Endodermal cell (in vitro differentiated cells): ENCODE measurements at regions not wholly inside any gene's neighbourhood (a gene's known extent, or its start where the extent isn't known, plus 50 kb on each side); places are given as distances from the start of the nearest gene placed in this dataset.
A peak's percentile ranks its signal among the peaks of the same experiment; 100 is the strongest.

Source experiments
- DNase-seq: peaks from one replicate; pipeline ENCODE4 v3.0.0-alpha.2; 2017
- H3K27ac ChIP-seq: 2 replicates; pipeline ENCODE4 v1.5.1; 2013; ENCODE audit warnings: mild to moderate bottlenecking, low read depth, low read length, moderate library complexity
- H3K27me3 ChIP-seq: 2 replicates; pipeline ENCODE4 v1.6.1; 2013; ENCODE audit warnings: mild to moderate bottlenecking, low read length, moderate library complexity; ENCODE audit not compliant: insufficient read depth, control insufficient read depth, poor library complexity, severe bottlenecking
- H3K36me3 ChIP-seq: 2 replicates; pipeline ENCODE4 v1.7.0; 2013; ENCODE audit warnings: mild to moderate bottlenecking, low read length, moderate library complexity; ENCODE audit not compliant: control insufficient read depth, insufficient read depth
- H3K4me1 ChIP-seq: one replicate; pipeline ENCODE4 v1.7.0; 2013; ENCODE audit warnings: low read length; ENCODE audit not compliant: control insufficient read depth, insufficient read depth
- H3K4me3 ChIP-seq: 2 replicates; pipeline ENCODE4 v1.5.1; 2013; ENCODE audit warnings: mild to moderate bottlenecking, low read length, moderate library complexity
- H3K9ac ChIP-seq: 2 replicates; pipeline ENCODE4 v1.6.1; 2013; ENCODE audit warnings: mild to moderate bottlenecking, low read length, moderate library complexity; ENCODE audit not compliant: poor library complexity, severe bottlenecking; ENCODE audit errors: extremely low read depth
- H3K9me3 ChIP-seq: 2 replicates; pipeline ENCODE4 v1.6.1; 2013; ENCODE audit warnings: mild to moderate bottlenecking, low read length, moderate library complexity; ENCODE audit not compliant: control insufficient read depth
- H3K27ac Mint-ChIP-seq: 2 replicates; pipeline ENCODE4 v1.8.0; 2020; ENCODE audit warnings: mixed read lengths
- H3K27me3 Mint-ChIP-seq: 2 replicates; pipeline ENCODE4 v1.8.0; 2021; ENCODE audit warnings: mild to moderate bottlenecking, mixed read lengths; ENCODE audit not compliant: insufficient read depth
- H3K36me3 Mint-ChIP-seq: 2 replicates; pipeline ENCODE4 v1.8.0; 2020; ENCODE audit warnings: low read depth, mixed read lengths
- H3K4me1 Mint-ChIP-seq: 2 replicates; pipeline ENCODE4 v1.8.0; 2020; ENCODE audit warnings: mixed read lengths
- H3K4me3 Mint-ChIP-seq: 2 replicates; pipeline ENCODE4 v1.8.0; 2020; ENCODE audit warnings: mild to moderate bottlenecking, moderate library complexity, mixed read lengths
- H3K9me3 Mint-ChIP-seq: 2 replicates; pipeline ENCODE4 v1.8.0; 2020; ENCODE audit warnings: mild to moderate bottlenecking, mixed read lengths
- CTCF ChIP-seq: fragments of 200-600 bp; sonication (generic); conservative IDR thresholded peaks from 2 replicates; pipeline ENCODE4 v1.5.0; 2021; ENCODE audit warnings: antibody characterized with exemption, mild to moderate bottlenecking
- WGBS, 2 experiments: methylation state at CpG; one replicate each; pipeline versions ENCODE4 v1.1.5 to v1.1.7; 2013; ENCODE audit warnings: missing lambda C conversion rate in 2 of 2, mixed read lengths in 1 of 2; ENCODE audit not compliant: insufficient coverage in 1 of 2, insufficient read length in 1 of 2; 5-methylcytosine and 5-hydroxymethylcytosine counted together

GRCh38 chr4:56209767-56210166 lies 177.5 kb downstream of the AASDH start:
- 85 to 94% methylated on average over 2 to 3 of the region's 3 CpGs for WGBS, 2 experiments
- H3K9me3 Mint-ChIP-seq: peaks cover 11% of the 10 kb centered on the region
- peaks cover 35% of the 10 kb centered on the region for H3K27me3 Mint-ChIP-seq
- H3K4me3 Mint-ChIP-seq: no peak overlapping the region
- TF ChIP-seq CTCF: no peak
- Histone ChIP-seq H3K36me3 (peaks cover 27% of the 10 kb centered on the region), H3K9me3 (peaks cover 26% of the 10 kb centered on the region), H3K27me3 (no peaks in the 10 kb centered on the region), H3K4me3 (no peak overlapping the region), H3K9ac (no peak overlapping the region), H3K27ac (no peak overlapping the region), H3K4me1 (peaks cover 4% of the 10 kb centered on the region)
- peaks cover 10% of the 10 kb centered on the region for H3K4me1 Mint-ChIP-seq
- no peak overlapping the region for H3K27ac Mint-ChIP-seq
- DNase-seq: peak; percentile 52
- peaks cover 41% of the 10 kb centered on the region for H3K36me3 Mint-ChIP-seq

GRCh38 chr4:56208103-56208502 lies 179.2 kb downstream of the AASDH start:
- no peak overlapping the region for H3K4me3 ChIP-seq
- no peak for TF ChIP-seq CTCF
- 67 to 71% methylated on average over 1 of the region's 1 CpG for WGBS, 2 experiments
- DNase-seq: no peak
- H3K27me3 ChIP-seq: no peaks in the 10 kb centered on the region
- no peak overlapping the region for H3K27ac ChIP-seq
- peaks cover 27% of the 10 kb centered on the region for H3K36me3 ChIP-seq
- H3K9me3 ChIP-seq: peaks cover 26% of the 10 kb centered on the region
- Mint-ChIP-seq H3K9me3 (peaks cover 11% of the 10 kb centered on the region), H3K27me3 (peaks cover 36% of the 10 kb centered on the region), H3K4me3 (no peak overlapping the region), H3K27ac (no peak overlapping the region), H3K4me1 (peaks cover 16% of the 10 kb centered on the region), H3K36me3 (peaks cover 47% of the 10 kb centered on the region)
- H3K4me1 ChIP-seq: peaks cover 4% of the 10 kb centered on the region
- no peak overlapping the region for H3K9ac ChIP-seq

- no peak overlapping the region for H3K27ac ChIP-seq
- Mint-ChIP-seq H3K27ac (no peak overlapping the region), H3K9me3 (peaks cover 3% of the 10 kb centered on the region), H3K36me3 (peaks cover 53% of the 10 kb centered on the region), H3K27me3 (peaks cover 23% of the 10 kb centered on the region), H3K4me1 (peaks cover 16% of the 10 kb centered on the region), H3K4me3 (no peak overlapping the region)
- no peak overlapping the region for H3K4me3 ChIP-seq
- H3K9ac ChIP-seq: no peak overlapping the region
- peaks cover 4% of the 10 kb centered on the region for H3K4me1 ChIP-seq
- TF ChIP-seq CTCF: no peak
- H3K36me3 ChIP-seq: peaks cover 18% of the 10 kb centered on the region
- H3K9me3 ChIP-seq: peaks cover 17% of the 10 kb centered on the region
- no peak for DNase-seq
- no peaks in the 10 kb centered on the region for H3K27me3 ChIP-seq
- WGBS, 2 experiments: 92 to 95% methylated on average over 4 of the region's 4 CpGs
Observed at GRCh38 chr4:56206258-56206657, 181.0 kb downstream of the AASDH start.
